B cell (primary cell): ENCODE measurements at regions not wholly inside any gene's neighbourhood (a gene's known extent, or its start where the extent isn't known, plus 50 kb on each side); places are given as distances from the start of the nearest gene placed in this dataset.

Source experiments
- ATAC-seq: fragments of 200-7000 bp; cut with Tn5 transposase; one replicate; pipeline ENCODE4 v1.10.0; 2021; ENCODE audit warnings: low read depth, mild to moderate bottlenecking, moderate number of reproducible peaks, moderate library complexity
- CTCF ChIA-PET: fragments of 350-600 bp; sonication (Branson Sonifier 250); formaldehyde crosslinking; loops from one replicate; lab custom pipeline; 2021; ENCODE audit warnings: antibody characterized with exemption, inconsistent platforms; lab: Charles Lee
- POLR2A ChIA-PET: fragments of 350-600 bp; sonication (Branson Sonifier 250); formaldehyde crosslinking; loops from one replicate; lab custom pipeline; 2021; ENCODE audit warnings: antibody characterized with exemption; lab: Charles Lee
- DNase-seq: peaks from one replicate; pipeline ENCODE4 v3.0.0; 2013
- H2AFZ ChIP-seq: 2 replicates; pipeline ENCODE4 v1.6.1; 2012; ENCODE audit warnings: mild to moderate bottlenecking, low read depth, low read length; ENCODE audit not compliant: insufficient read depth, poor library complexity, severe bottlenecking
- H3K27ac ChIP-seq, 2 donors: 1 replicate in 1 of 2; 2 replicates in 1 of 2; pipeline ENCODE4 v1.5.1; 2012 to 2013; ENCODE audit warnings: low read length in 2 of 2, mild to moderate bottlenecking in 2 of 2, moderate library complexity in 1 of 2
- H3K27me3 ChIP-seq, 4 experiments: fragments of 200-600 bp in 1 of 4; sonication (generic) in 1 of 4; replicated peaks in 1 of 4; 1 replicate in 2 of 4; 2 replicates in 2 of 4; pipeline versions ENCODE4 v1.6.1 to v1.7.0; 2013 to 2016; ENCODE audit warnings: low read length in 3 of 4, mild to moderate bottlenecking in 2 of 4, mixed read lengths in 1 of 4, moderate library complexity in 1 of 4; ENCODE audit not compliant: insufficient read depth in 4 of 4, control insufficient read depth in 3 of 4; ENCODE audit errors: control extremely low read depth in 1 of 4
- H3K36me3 ChIP-seq, 2 experiments: replicated peaks in 1 of 2; 1 replicate in 1 of 2; 2 replicates in 1 of 2; pipeline versions ENCODE4 v1.6.1 to v1.7.1; 2013; ENCODE audit warnings: low read length in 1 of 2; ENCODE audit not compliant: insufficient read depth in 2 of 2, control insufficient read depth in 1 of 2; ENCODE audit errors: control extremely low read depth in 1 of 2, extremely low read depth in 1 of 2
- H3K4me1 ChIP-seq, 2 donors: fragments of 200-600 bp in 1 of 2; sonication (generic) in 1 of 2; 1 replicate in 1 of 2; 2 replicates in 1 of 2; pipeline versions ENCODE4 v1.5.1 to v1.6.1; 2013 to 2017; ENCODE audit warnings: low read length in 2 of 2; ENCODE audit not compliant: control insufficient read depth in 2 of 2, insufficient read depth in 2 of 2
- H3K4me2 ChIP-seq: replicated peaks from 2 replicates; pipeline ENCODE3; 2012; ENCODE audit warnings: mild to moderate bottlenecking, low read depth, low read length; ENCODE audit not compliant: poor library complexity, severe bottlenecking
- H3K4me3 ChIP-seq, 5 experiments: fragments of 200-600 bp in 1 of 5; sonication (generic) in 1 of 5; 1 replicate in 3 of 5; 2 replicates in 2 of 5; pipeline versions ENCODE4 v1.5.1 to v1.7.0; 2011 to 2016; ENCODE audit warnings: low read length in 4 of 5, mild to moderate bottlenecking in 4 of 5, low read depth in 2 of 5, control low read depth in 1 of 5, moderate library complexity in 1 of 5; ENCODE audit not compliant: insufficient read depth in 1 of 5; ENCODE audit errors: control extremely low read depth in 1 of 5, extremely low read depth in 1 of 5
- H3K79me2 ChIP-seq: fragments of 200-600 bp; sonication (generic); one replicate; pipeline ENCODE4 v1.6.0; 2016; ENCODE audit warnings: low read length; ENCODE audit not compliant: control insufficient read depth, insufficient read depth
- H3K9ac ChIP-seq: fragments of 200-600 bp; sonication (generic); 2 replicates; pipeline ENCODE4 v1.6.1; 2017; ENCODE audit warnings: mild to moderate bottlenecking, low read length, moderate library complexity
- H3K9me3 ChIP-seq, 3 donors: one replicate each; pipeline versions ENCODE4 v1.6.1 to v1.7.1; 2013; ENCODE audit warnings: low read length in 2 of 3; ENCODE audit not compliant: control insufficient read depth in 2 of 3, insufficient read depth in 1 of 3; ENCODE audit errors: control extremely low read depth in 1 of 3
- H4K20me1 ChIP-seq: 2 replicates; pipeline ENCODE4 v1.6.0; 2012; ENCODE audit warnings: mild to moderate bottlenecking, low read length; ENCODE audit not compliant: insufficient read depth, control insufficient read depth, poor library complexity, severe bottlenecking
- H3K27ac Mint-ChIP-seq: one replicate; pipeline ENCODE4 v1.8.0; 2021; ENCODE audit warnings: mixed read lengths
- H3K27me3 Mint-ChIP-seq: one replicate; pipeline ENCODE4 v1.8.0; 2021; ENCODE audit warnings: mixed read lengths
- H3K4me1 Mint-ChIP-seq: one replicate; pipeline ENCODE4 v1.8.0; 2021; ENCODE audit warnings: mixed read lengths
- H3K4me3 Mint-ChIP-seq: one replicate; pipeline ENCODE4 v1.8.0; 2021; ENCODE audit warnings: mixed read lengths
- H3K9me3 Mint-ChIP-seq: one replicate; pipeline ENCODE4 v1.8.0; 2022; ENCODE audit warnings: mixed read lengths; ENCODE audit not compliant: insufficient read depth
- EZH2 ChIP-seq: IDR thresholded peaks from 2 replicates; pipeline ENCODE4 v1.6.1; 2012; ENCODE audit warnings: borderline replicate concordance, low read depth, mild to moderate bottlenecking, moderate library complexity, low read length; ENCODE audit not compliant: insufficient read depth, poor library complexity, severe bottlenecking
- WGBS: methylation state at CpG from one replicate; pipeline ENCODE4 v1.1.5; 2013; ENCODE audit warnings: missing lambda C conversion rate; ENCODE audit not compliant: insufficient coverage; 5-methylcytosine and 5-hydroxymethylcytosine counted together
- intact Hi-C: fragments of 100-400 bp; cut with micrococcal nuclease; formaldehyde crosslinking; loops from one replicate; pipeline ENCODE4 v1.10.0; 2022
- TF ChIP-seq, protein P1 (sequence below): fragments of 200-600 bp; IDR thresholded peaks from one replicate; pipeline ENCODE4 v1.8.0; 2022; ENCODE audit warnings: antibody characterized with exemption, mild to moderate bottlenecking

DNA sequence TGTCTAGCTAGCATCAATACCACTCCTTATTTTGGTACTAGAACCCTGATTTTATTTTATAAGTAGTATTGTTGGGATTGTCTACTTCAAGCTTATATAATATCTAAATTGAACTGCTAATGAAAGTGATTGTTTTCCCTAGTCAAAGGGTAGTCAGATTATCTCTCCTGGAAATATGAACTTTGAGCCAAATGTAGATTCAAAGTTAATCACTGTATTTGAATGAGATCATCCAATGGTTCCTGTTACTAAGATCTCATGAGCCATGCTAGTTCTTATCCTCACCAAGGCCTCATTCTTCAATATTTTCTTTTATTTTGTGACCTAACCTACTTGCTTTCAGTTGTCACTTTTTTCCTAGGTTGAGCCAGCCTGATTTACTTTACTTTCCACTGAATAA, 276.7 kb downstream of the RASSF9 start:
- ATAC-seq (no peak), DNase-seq (no peak)
- TF ChIP-seq, protein P1, sequence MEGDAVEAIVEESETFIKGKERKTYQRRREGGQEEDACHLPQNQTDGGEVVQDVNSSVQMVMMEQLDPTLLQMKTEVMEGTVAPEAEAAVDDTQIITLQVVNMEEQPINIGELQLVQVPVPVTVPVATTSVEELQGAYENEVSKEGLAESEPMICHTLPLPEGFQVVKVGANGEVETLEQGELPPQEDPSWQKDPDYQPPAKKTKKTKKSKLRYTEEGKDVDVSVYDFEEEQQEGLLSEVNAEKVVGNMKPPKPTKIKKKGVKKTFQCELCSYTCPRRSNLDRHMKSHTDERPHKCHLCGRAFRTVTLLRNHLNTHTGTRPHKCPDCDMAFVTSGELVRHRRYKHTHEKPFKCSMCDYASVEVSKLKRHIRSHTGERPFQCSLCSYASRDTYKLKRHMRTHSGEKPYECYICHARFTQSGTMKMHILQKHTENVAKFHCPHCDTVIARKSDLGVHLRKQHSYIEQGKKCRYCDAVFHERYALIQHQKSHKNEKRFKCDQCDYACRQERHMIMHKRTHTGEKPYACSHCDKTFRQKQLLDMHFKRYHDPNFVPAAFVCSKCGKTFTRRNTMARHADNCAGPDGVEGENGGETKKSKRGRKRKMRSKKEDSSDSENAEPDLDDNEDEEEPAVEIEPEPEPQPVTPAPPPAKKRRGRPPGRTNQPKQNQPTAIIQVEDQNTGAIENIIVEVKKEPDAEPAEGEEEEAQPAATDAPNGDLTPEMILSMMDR: no peak
- no peak for TF ChIP-seq EZH2
- ChIA-PET POLR2A (no interaction called here), CTCF (interaction anchor here (1.7 kb wide), 1 partner anchor 16 kb away, joined by 4 read pairs; no protein-coding TSS in a partner anchor)
- no peaks in the 10 kb centered on the region for H3K79me2 ChIP-seq
- H3K9ac ChIP-seq: no peak overlapping the region
- H3K4me1 Mint-ChIP-seq: no peaks in the 10 kb centered on the region
- H3K27ac ChIP-seq: no peak overlapping the region
- no peak overlapping the region for H3K4me2 ChIP-seq
- H3K27me3 ChIP-seq: no peaks in the 10 kb centered on the region
- no peaks in the 10 kb centered on the region for H4K20me1 ChIP-seq
- no peaks in the 10 kb centered on the region for H3K9me3 ChIP-seq
- H3K36me3 ChIP-seq: no peaks in the 10 kb centered on the region
- no peak overlapping the region for H2AFZ ChIP-seq
- no peaks in the 10 kb centered on the region for H3K27me3 Mint-ChIP-seq
- no peak overlapping the region for H3K4me3 Mint-ChIP-seq
- H3K4me1 ChIP-seq: no peaks in the 10 kb centered on the region
- no peak overlapping the region for H3K27ac Mint-ChIP-seq
- H3K9me3 Mint-ChIP-seq: no peaks in the 10 kb centered on the region
- intact Hi-C loops: no loop called here
- no peak overlapping the region for H3K4me3 ChIP-seq

DNA sequence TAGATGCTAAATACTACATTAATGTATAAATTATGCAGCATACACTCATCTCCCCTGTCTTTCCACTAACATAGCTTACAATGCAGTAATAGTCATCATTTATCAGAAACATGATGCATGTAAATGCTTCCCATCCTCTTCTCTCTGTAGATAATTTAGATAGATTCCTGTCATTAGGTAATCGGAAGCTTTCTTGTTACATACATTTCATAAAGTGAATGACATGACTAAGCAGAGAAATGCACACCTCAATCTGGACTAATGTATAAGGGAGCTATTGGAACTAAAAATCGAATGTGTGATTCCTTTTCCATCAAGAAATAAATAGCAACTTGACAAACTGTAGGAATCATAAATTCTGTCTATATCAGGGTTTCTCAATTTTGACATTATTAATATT, 273.4 kb downstream of the RASSF9 start:
- Mint-ChIP-seq H3K4me1 (no peaks in the 10 kb centered on the region), H3K27ac (no peak overlapping the region), H3K4me3 (no peak overlapping the region), H3K9me3 (no peaks in the 10 kb centered on the region), H3K27me3 (no peaks in the 10 kb centered on the region)
- ATAC-seq (no peak), DNase-seq (no peak)
- no peak overlapping the region for H3K4me3 ChIP-seq
- H2AFZ ChIP-seq: no peak overlapping the region
- POLR2A ChIA-PET: no interaction called here
- no peaks in the 10 kb centered on the region for H4K20me1 ChIP-seq
- no peak overlapping the region for H3K9ac ChIP-seq
- CTCF ChIA-PET: no interaction called here
- no peaks in the 10 kb centered on the region for H3K9me3 ChIP-seq
- H3K4me2 ChIP-seq: no peak overlapping the region
- H3K4me1 ChIP-seq: no peaks in the 10 kb centered on the region
- intact Hi-C loops: no loop called here
- TF ChIP-seq EZH2: no peak
- TF ChIP-seq, protein P1: no peak
- no CpG with 5 or more reads among the region's 2 CpGs for WGBS
- no peaks in the 10 kb centered on the region for H3K36me3 ChIP-seq
- no peak overlapping the region for H3K27ac ChIP-seq
- H3K27me3 ChIP-seq: no peaks in the 10 kb centered on the region
- no peaks in the 10 kb centered on the region for H3K79me2 ChIP-seq
